SK-N-SH (cell line): ENCODE measurements at regions not wholly inside any gene's neighbourhood (a gene's known extent, or its start where the extent isn't known, plus 50 kb on each side); places are given as distances from the start of the nearest gene placed in this dataset.

Experiments used
- CTCF ChIA-PET: fragments of 300-600, 350-600 bp; formaldehyde crosslinking; extraction: SDS; loops from one replicate; lab custom pipeline; 2021; lab: Yijun Ruan, JAX
- POLR2A ChIA-PET: fragments of 350-600 bp; sonication (Branson Sonifier 250); formaldehyde crosslinking; extraction: SDS; loops from one replicate; lab custom pipeline; 2020; ENCODE audit warnings: antibody characterized with exemption, inconsistent platforms; lab: Yijun Ruan, JAX
- DNase-seq: peaks from one replicate; pipeline ENCODE4 v3.0.0; 2012
- H2AFZ ChIP-seq: fragments of 200-600 bp; sonication (generic); 2 replicates; pipeline ENCODE4 v1.8.1; 2016; ENCODE audit warnings: antibody characterized with exemption, mild to moderate bottlenecking, low read depth
- H3F3A ChIP-seq: fragments of 200-600 bp; sonication (generic); replicated peaks from 2 replicates; pipeline ENCODE3; 2016; ENCODE audit warnings: antibody characterized with exemption, mild to moderate bottlenecking; ENCODE audit not compliant: insufficient read depth
- H3K27ac ChIP-seq, 2 experiments: fragments of 200-500 bp in 1 of 2; fragments of 200-600 bp in 1 of 2; sonication (Bioruptor generic) in 1 of 2; sonication (generic), shearing (Covaris generic) in 1 of 2; 2 replicates each; pipeline versions ENCODE4 v1.5.1 to v1.6.1; 2014 to 2016; ENCODE audit warnings: low read depth in 2 of 2, inconsistent platforms in 1 of 2, low read length in 1 of 2, mild to moderate bottlenecking in 1 of 2, mixed read lengths in 1 of 2
- H3K27me3 ChIP-seq: fragments of 200-600 bp; sonication (generic), shearing (Covaris generic); 2 replicates; pipeline ENCODE4 v1.6.1; 2016; ENCODE audit warnings: mixed run types; ENCODE audit not compliant: insufficient read depth
- H3K36me3 ChIP-seq, 2 experiments: fragments of 200-500 bp in 1 of 2; fragments of 200-600 bp in 1 of 2; sonication (Bioruptor generic) in 1 of 2; sonication (generic) in 1 of 2; replicated peaks in 1 of 2; 2 replicates each; pipeline versions ENCODE3 to v1.5.1; 2014 to 2016; ENCODE audit warnings: low read length in 1 of 2, mild to moderate bottlenecking in 1 of 2; ENCODE audit not compliant: insufficient read depth in 2 of 2, control insufficient read depth in 1 of 2
- H3K4me1 ChIP-seq, 2 experiments: fragments of 200-500 bp in 1 of 2; fragments of 200-600 bp in 1 of 2; sonication (Bioruptor generic) in 1 of 2; sonication (generic), shearing (Covaris generic) in 1 of 2; 2 replicates each; pipeline versions ENCODE4 v1.5.1 to v1.6.1; 2014 to 2016; ENCODE audit warnings: low read depth in 1 of 2, low read length in 1 of 2, mixed run types in 1 of 2; ENCODE audit not compliant: insufficient read depth in 2 of 2, control insufficient read depth in 1 of 2
- H3K4me2 ChIP-seq: fragments of 200-600 bp; sonication (generic), shearing (Covaris generic); 2 replicates; pipeline ENCODE4 v1.6.1; 2017; ENCODE audit warnings: mixed run types
- H3K4me3 ChIP-seq, 2 experiments: fragments of 200-500 bp in 1 of 2; fragments of 200-600 bp in 1 of 2; sonication (Bioruptor generic) in 1 of 2; sonication (generic), shearing (Covaris generic) in 1 of 2; 2 replicates each; pipeline versions ENCODE4 v1.5.1 to v1.8.1; 2014 to 2016; ENCODE audit warnings: low read depth in 2 of 2, inconsistent platforms in 1 of 2, low read length in 1 of 2, mild to moderate bottlenecking in 1 of 2, mixed read lengths in 1 of 2, moderate library complexity in 1 of 2
- H3K79me2 ChIP-seq: fragments of 200-600 bp; sonication (generic); 2 replicates; pipeline ENCODE4 v1.8.1; 2017; ENCODE audit warnings: mild to moderate bottlenecking; ENCODE audit not compliant: insufficient read depth
- H3K9ac ChIP-seq: fragments of 200-600 bp; sonication (generic); 2 replicates; pipeline ENCODE4 v1.6.1; 2017; ENCODE audit warnings: mixed run types
- H3K9me2 ChIP-seq: fragments of 200-600 bp; sonication (generic); 2 replicates; pipeline ENCODE4 v1.6.1; 2017; ENCODE audit warnings: mixed run types
- H3K9me3 ChIP-seq: fragments of 200-600 bp; sonication (generic); 2 replicates; pipeline ENCODE4 v1.6.1; 2017; ENCODE audit warnings: mixed run types, mild to moderate bottlenecking, moderate library complexity
- H4K20me1 ChIP-seq: fragments of 200-600 bp; sonication (generic); 2 replicates; pipeline ENCODE4 v1.6.1; 2017; ENCODE audit warnings: mild to moderate bottlenecking, mixed run types; ENCODE audit not compliant: insufficient read depth
- CHD2 ChIP-seq: fragments of 150-350 bp; IDR thresholded peaks from 2 replicates; pipeline ENCODE4 v1.6.1; 2018; ENCODE audit warnings: low read length; ENCODE audit not compliant: partially characterized antibody
- ELF1 ChIP-seq: IDR thresholded peaks from 2 replicates; pipeline ENCODE4 v1.4.0; 2012
- EZH2phosphoT487 ChIP-seq: fragments of 200-600 bp; sonication (generic); IDR thresholded peaks from 2 replicates; pipeline ENCODE4 v1.6.1; 2017; ENCODE audit warnings: low read depth, mixed run types, mild to moderate bottlenecking, antibody characterized with exemption, moderate library complexity, borderline replicate concordance
- GABPA ChIP-seq: IDR thresholded peaks from 2 replicates; pipeline ENCODE4 v1.4.0; 2012; ENCODE audit warnings: low read depth, mild to moderate bottlenecking
- JUND ChIP-seq: IDR thresholded peaks from 2 replicates; pipeline ENCODE4 v1.4.0; 2012
- MEF2A ChIP-seq: IDR thresholded peaks from 2 replicates; pipeline ENCODE4 v1.4.0; 2012; ENCODE audit warnings: low read depth, borderline replicate concordance
- NFIC ChIP-seq: IDR thresholded peaks from 2 replicates; pipeline ENCODE4 v1.4.0; 2012; ENCODE audit warnings: borderline replicate concordance
- NRF1 ChIP-seq: IDR thresholded peaks from 2 replicates; pipeline ENCODE4 v1.6.1; 2012; ENCODE audit warnings: low read depth, mild to moderate bottlenecking, low read length
- SIN3A ChIP-seq: IDR thresholded peaks from 2 replicates; pipeline ENCODE4 v1.6.1; 2012; ENCODE audit warnings: low read depth, mild to moderate bottlenecking, low read length, moderate library complexity, borderline replicate concordance
- TEAD4 ChIP-seq: IDR thresholded peaks from 2 replicates; pipeline ENCODE4 v1.4.0; 2012; ENCODE audit warnings: mild to moderate bottlenecking, borderline replicate concordance; ENCODE audit not compliant: insufficient read depth
- YY1 ChIP-seq: IDR thresholded peaks from 2 replicates; pipeline ENCODE4 v1.4.0; 2012; ENCODE audit warnings: low read depth, mild to moderate bottlenecking
- WGBS: methylation state at CpG from one replicate; pipeline ENCODE4 v1.1.6; 2017; ENCODE audit warnings: low lambda C conversion rate; 5-methylcytosine and 5-hydroxymethylcytosine counted together
- TF ChIP-seq, protein P1 (sequence below): IDR thresholded peaks from 2 replicates; pipeline ENCODE4 v1.6.1; 2012; ENCODE audit warnings: mild to moderate bottlenecking, low read depth, low read length, moderate library complexity
- TF ChIP-seq, protein P2 (sequence below): IDR thresholded peaks from 2 replicates; pipeline ENCODE4 v1.4.0; 2012; ENCODE audit warnings: low read depth
- TF ChIP-seq, protein P3 (sequence below): IDR thresholded peaks from 2 replicates; pipeline ENCODE4 v1.4.0; 2012; ENCODE audit warnings: low read depth, borderline replicate concordance
- TF ChIP-seq, protein P4 (sequence below): IDR thresholded peaks from 2 replicates; pipeline ENCODE4; 2012

DNA sequence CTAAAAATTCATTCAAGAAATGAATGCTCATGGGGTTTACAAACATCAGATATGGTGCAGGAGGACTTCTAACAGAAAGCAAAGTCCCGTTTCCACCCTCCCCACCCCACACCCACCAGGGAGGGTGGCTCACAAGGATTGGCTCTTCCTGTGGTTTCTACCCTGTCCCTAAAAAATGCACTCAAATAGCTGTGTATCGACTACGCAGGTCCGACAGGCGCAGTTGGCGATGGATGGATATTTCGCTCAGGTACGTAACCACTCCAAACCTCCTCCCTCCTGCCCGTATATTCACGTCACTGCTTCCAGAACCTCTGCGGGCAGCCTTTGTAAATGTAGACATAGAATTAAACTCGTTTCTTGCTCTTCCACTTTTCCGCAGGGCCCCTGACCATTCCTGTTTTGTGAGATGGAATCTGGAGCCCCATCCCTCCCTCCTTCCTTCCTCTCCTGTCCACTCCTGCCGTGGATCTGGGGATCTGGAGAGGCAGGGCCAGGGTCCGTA is 264.3 kb downstream of the BMP7 start:
- POLR2A ChIA-PET, result no interaction called here
- H3K4me2 ChIP-seq, result no peak overlapping the region
- no peaks in the 10 kb centered on the region for H3K9me3 ChIP-seq
- H3K27me3 ChIP-seq, result peaks cover 26% of the 10 kb centered on the region; the same call in 1 of the 2 replicates
- WGBS, result 43% methylated on average over 15 of the region's 15 CpGs
- CTCF ChIA-PET, result interaction anchor here (0.6 to 1.1 kb wide), 2 partner anchors 26 to 1087 kb away, joined by 3 to 4 read pairs; no protein-coding TSS in a partner anchor
- H3K4me3 ChIP-seq, result no peak overlapping the region
- no peaks in the 10 kb centered on the region for H3K9me2 ChIP-seq
- TF ChIP-seq NRF1 (no peak), GABPA (no peak), JUND (no peak), NFIC (no peak), ELF1 (no peak), MEF2A (no peak), EZH2phosphoT487 (no peak), CHD2 (no peak), YY1 (no peak), SIN3A (no peak), TEAD4 (no peak)
- TF ChIP-seq, protein P1, sequence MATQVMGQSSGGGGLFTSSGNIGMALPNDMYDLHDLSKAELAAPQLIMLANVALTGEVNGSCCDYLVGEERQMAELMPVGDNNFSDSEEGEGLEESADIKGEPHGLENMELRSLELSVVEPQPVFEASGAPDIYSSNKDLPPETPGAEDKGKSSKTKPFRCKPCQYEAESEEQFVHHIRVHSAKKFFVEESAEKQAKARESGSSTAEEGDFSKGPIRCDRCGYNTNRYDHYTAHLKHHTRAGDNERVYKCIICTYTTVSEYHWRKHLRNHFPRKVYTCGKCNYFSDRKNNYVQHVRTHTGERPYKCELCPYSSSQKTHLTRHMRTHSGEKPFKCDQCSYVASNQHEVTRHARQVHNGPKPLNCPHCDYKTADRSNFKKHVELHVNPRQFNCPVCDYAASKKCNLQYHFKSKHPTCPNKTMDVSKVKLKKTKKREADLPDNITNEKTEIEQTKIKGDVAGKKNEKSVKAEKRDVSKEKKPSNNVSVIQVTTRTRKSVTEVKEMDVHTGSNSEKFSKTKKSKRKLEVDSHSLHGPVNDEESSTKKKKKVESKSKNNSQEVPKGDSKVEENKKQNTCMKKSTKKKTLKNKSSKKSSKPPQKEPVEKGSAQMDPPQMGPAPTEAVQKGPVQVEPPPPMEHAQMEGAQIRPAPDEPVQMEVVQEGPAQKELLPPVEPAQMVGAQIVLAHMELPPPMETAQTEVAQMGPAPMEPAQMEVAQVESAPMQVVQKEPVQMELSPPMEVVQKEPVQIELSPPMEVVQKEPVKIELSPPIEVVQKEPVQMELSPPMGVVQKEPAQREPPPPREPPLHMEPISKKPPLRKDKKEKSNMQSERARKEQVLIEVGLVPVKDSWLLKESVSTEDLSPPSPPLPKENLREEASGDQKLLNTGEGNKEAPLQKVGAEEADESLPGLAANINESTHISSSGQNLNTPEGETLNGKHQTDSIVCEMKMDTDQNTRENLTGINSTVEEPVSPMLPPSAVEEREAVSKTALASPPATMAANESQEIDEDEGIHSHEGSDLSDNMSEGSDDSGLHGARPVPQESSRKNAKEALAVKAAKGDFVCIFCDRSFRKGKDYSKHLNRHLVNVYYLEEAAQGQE, result no peak
- TF ChIP-seq, protein P2, sequence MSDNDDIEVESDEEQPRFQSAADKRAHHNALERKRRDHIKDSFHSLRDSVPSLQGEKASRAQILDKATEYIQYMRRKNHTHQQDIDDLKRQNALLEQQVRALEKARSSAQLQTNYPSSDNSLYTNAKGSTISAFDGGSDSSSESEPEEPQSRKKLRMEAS, result no peak
- TF ChIP-seq, protein P3, sequence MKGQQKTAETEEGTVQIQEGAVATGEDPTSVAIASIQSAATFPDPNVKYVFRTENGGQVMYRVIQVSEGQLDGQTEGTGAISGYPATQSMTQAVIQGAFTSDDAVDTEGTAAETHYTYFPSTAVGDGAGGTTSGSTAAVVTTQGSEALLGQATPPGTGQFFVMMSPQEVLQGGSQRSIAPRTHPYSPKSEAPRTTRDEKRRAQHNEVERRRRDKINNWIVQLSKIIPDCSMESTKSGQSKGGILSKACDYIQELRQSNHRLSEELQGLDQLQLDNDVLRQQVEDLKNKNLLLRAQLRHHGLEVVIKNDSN, result no peak
- TF ChIP-seq, protein P4, sequence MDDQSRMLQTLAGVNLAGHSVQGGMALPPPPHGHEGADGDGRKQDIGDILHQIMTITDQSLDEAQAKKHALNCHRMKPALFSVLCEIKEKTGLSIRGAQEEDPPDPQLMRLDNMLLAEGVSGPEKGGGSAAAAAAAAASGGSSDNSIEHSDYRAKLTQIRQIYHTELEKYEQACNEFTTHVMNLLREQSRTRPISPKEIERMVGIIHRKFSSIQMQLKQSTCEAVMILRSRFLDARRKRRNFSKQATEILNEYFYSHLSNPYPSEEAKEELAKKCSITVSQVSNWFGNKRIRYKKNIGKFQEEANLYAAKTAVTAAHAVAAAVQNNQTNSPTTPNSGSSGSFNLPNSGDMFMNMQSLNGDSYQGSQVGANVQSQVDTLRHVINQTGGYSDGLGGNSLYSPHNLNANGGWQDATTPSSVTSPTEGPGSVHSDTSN, result no peak
- TF ChIP-seq, all 33 proteins: peak for 0
- no peak for DNase-seq
- Histone ChIP-seq H3K79me2 (no peaks in the 10 kb centered on the region), H3K9ac (no peak overlapping the region), H4K20me1 (no peaks in the 10 kb centered on the region), H3K27ac (no peak overlapping the region), H3F3A (no peaks in the 10 kb centered on the region), H2AFZ (no peak overlapping the region), H3K36me3 (no peaks in the 10 kb centered on the region), H3K4me1 (no peaks in the 10 kb centered on the region)
